ENCODE measurements at regions not wholly inside any gene's neighbourhood (a gene's known extent, or its start where the extent isn't known, plus 50 kb on each side); places are given as distances from the start of the nearest gene placed in this dataset.
A peak's percentile ranks its signal among the peaks of the same experiment; 100 is the strongest.

GRCh38 chr18:38551881-38552280, 986.3 kb upstream of the CELF4 start:
- POLR2A ChIA-PET (ENCODE audit: partially characterized antibody): no interaction called here

More at GRCh38 chr18:38551881-38552280, 986.3 kb upstream of the CELF4 start:
- no peak for FAIRE-seq
- no peak overlapping the region for H3K56ac ChIP-seq (replicated peaks; ENCODE audit: insufficient read length, low read depth, low read length)
- H4K8ac ChIP-seq (ENCODE audit: extremely low read depth, insufficient read depth, low read length): no peak overlapping the region
- no peak overlapping the region for H3K18ac ChIP-seq (ENCODE audit: extremely low read depth, low read length)
- no peaks in the 10 kb centered on the region for H3K23me2 ChIP-seq (ENCODE audit: low read depth, low read length)
- TF ChIP-seq SIRT6 (IDR thresholded peaks at IDR 0.05; ENCODE audit: low read length): no peak
- no peak for TF ChIP-seq TAF1 (IDR thresholded peaks at IDR 0.05; ENCODE audit: low read depth, low read length)
- TF ChIP-seq TEAD4 (IDR thresholded peaks at IDR 0.05; ENCODE audit: low read depth, low read length): no peak
- TF ChIP-seq SP2 (IDR thresholded peaks at IDR 0.05; ENCODE audit: low read length): no peak
- H3K23ac ChIP-seq (ENCODE audit: insufficient read length): no peak overlapping the region
- no peaks in the 10 kb centered on the region for H3K9me3 ChIP-seq (ENCODE audit: insufficient read depth in 2 of 2, low read depth in 1 of 2, low read length in 1 of 2)
- no peak overlapping the region for H4K5ac ChIP-seq (ENCODE audit: insufficient read length, low read depth, low read length)
- H3K14ac ChIP-seq (ENCODE audit: insufficient read length): no peak overlapping the region
- CTCF ChIA-PET (ENCODE audit: partially characterized antibody): no interaction called here
- DNase-seq (ENCODE audit: low read depth in 1 of 2, low spot score in 2 of 2): no peak
- H2AFZ ChIP-seq (ENCODE audit: low read length): peak overlapping the region; percentile 41
- H2BK15ac ChIP-seq (ENCODE audit: low read length): no peak overlapping the region
- H3K4me1 ChIP-seq (replicated peaks in 1 of 4; ENCODE audit: control insufficient read depth in 3 of 4, insufficient read depth in 4 of 4, low read length in 3 of 4): peaks cover 0 to 14% (median 8%) of the 10 kb centered on the region in 4 experiments; a peak in 5 of 7 replicates
- no peaks in the 10 kb centered on the region for H4K20me1 ChIP-seq (replicated peaks in 1 of 2; ENCODE audit: control insufficient read depth in 1 of 2, insufficient read depth in 2 of 2, low read length in 2 of 2)
- H3K4ac ChIP-seq (replicated peaks; ENCODE audit: insufficient read length, low read depth, low read length): no peak overlapping the region
- H3K27ac ChIP-seq (ENCODE audit: low read depth, low read length): 0 out of 2 replicates have a peak overlapping the region, but pooled peaks have one; percentile 28
- WGBS, 2 experiments (ENCODE audit: extremely low coverage in 1 of 2, insufficient coverage in 1 of 2, insufficient read length in 1 of 2, insufficient replicate concordance in 2 of 2, low coverage in 1 of 2, low lambda C conversion rate in 2 of 2, missing lambda C conversion rate in 1 of 2): 97% methylated on average over 10 of the region's 10 CpGs; no CpG with 5 or more reads in 1 of the 2 experiments
- no peak overlapping the region; a peak in 1 of 4 replicates for H3K4me2 ChIP-seq (ENCODE audit: insufficient read depth in 1 of 2, low read depth in 2 of 2, low read length in 2 of 2)
- H2BK12ac ChIP-seq (ENCODE audit: low read depth, low read length): no peak overlapping the region
- no peak overlapping the region for H2BK120ac ChIP-seq (replicated peaks; ENCODE audit: low read depth, low read length)
- no peaks in the 10 kb centered on the region for H3K27me3 ChIP-seq (replicated peaks in 1 of 4; ENCODE audit: control insufficient read depth in 3 of 4, extremely low read depth in 1 of 4, insufficient read depth in 3 of 4, low read length in 3 of 4)
- no peak overlapping the region for H3K4me3 ChIP-seq (ENCODE audit: extremely low read depth in 1 of 4, insufficient read depth in 2 of 4, low read depth in 3 of 4, low read length in 4 of 4)
- no peak overlapping the region for H4K91ac ChIP-seq (replicated peaks; ENCODE audit: insufficient read length, low read length)
- H2AK5ac ChIP-seq (ENCODE audit: low read depth, low read length): no peak overlapping the region
- H3K79me2 ChIP-seq (ENCODE audit: control insufficient read depth in 1 of 2, insufficient read depth in 2 of 2, low read length in 2 of 2): no peaks in the 10 kb centered on the region
- H2BK5ac ChIP-seq (ENCODE audit: low read depth, low read length): no peak overlapping the region
- H3K36me3 ChIP-seq (ENCODE audit: control insufficient read depth in 2 of 4, insufficient read depth in 4 of 4, low read length in 3 of 4): no peaks in the 10 kb centered on the region
- no peaks in the 10 kb centered on the region for H3K79me1 ChIP-seq (ENCODE audit: low read depth, low read length)
- H3K9ac ChIP-seq (replicated peaks in 1 of 4; ENCODE audit: extremely low read depth in 1 of 4, low read depth in 3 of 4, low read length in 3 of 4): no peak overlapping the region
- H2BK20ac ChIP-seq (ENCODE audit: low read length): no peak overlapping the region

All from H1 (cell line).